Panc1 (cell line): ENCODE measurements at regions not wholly inside any gene's neighbourhood (a gene's known extent, or its start where the extent isn't known, plus 50 kb on each side); places are given as distances from the start of the nearest gene placed in this dataset.

Experiments used
- ATAC-seq: fragments of 200-7000 bp; cut with Tn5 transposase; 2 replicates; pipeline ENCODE4 v1.9.1; 2020; ENCODE audit warnings: mild to moderate bottlenecking, moderate library complexity
- BruUV-seq: library from RNA; stranded (reverse); fragments of 400-500 nt; replicated peaks from 2 replicates; lab custom pipeline; 2021; lab: Mats Ljungman, UMichigan
- CTCF ChIA-PET: fragments of 300-600 bp; sonication (Branson Sonifier 250); formaldehyde crosslinking; loops from one replicate; lab custom pipeline; 2022; ENCODE audit warnings: antibody characterized with exemption; lab: Charles Lee
- POLR2A ChIA-PET: fragments of 300-600 bp; sonication (Branson Sonifier 250); formaldehyde crosslinking; loops from one replicate; lab custom pipeline; 2022; ENCODE audit warnings: antibody characterized with exemption; lab: Charles Lee
- DNase-seq: peaks from one replicate; pipeline ENCODE4 v3.0.0-alpha.2; 2010; ENCODE audit warnings: low read depth, low spot score
- H3K27ac ChIP-seq: 2 replicates; pipeline ENCODE4 v1.5.1; 2011; ENCODE audit warnings: mild to moderate bottlenecking, low read length, inconsistent platforms
- H3K27me3 ChIP-seq: fragments of 200-500 bp; sonication (Bioruptor generic); 2 replicates; pipeline ENCODE4 v1.6.0; 2014; ENCODE audit warnings: low read length, inconsistent platforms; ENCODE audit not compliant: control insufficient read depth, insufficient read depth
- H3K36me3 ChIP-seq: fragments of 200-500 bp; sonication (Bioruptor generic); 2 replicates; pipeline ENCODE4 v1.5.1; 2014; ENCODE audit warnings: inconsistent platforms, mild to moderate bottlenecking, low read length, moderate library complexity; ENCODE audit not compliant: control insufficient read depth, insufficient read depth
- H3K4me1 ChIP-seq: 2 replicates; pipeline ENCODE4 v1.5.1; 2011; ENCODE audit warnings: inconsistent platforms, mild to moderate bottlenecking, low read length, moderate library complexity; ENCODE audit not compliant: control insufficient read depth, insufficient read depth
- H3K4me3 ChIP-seq, 2 experiments: 2 replicates each; pipeline ENCODE4 v1.5.1; 2011 to 2012; ENCODE audit warnings: low read depth in 2 of 2, low read length in 2 of 2, mild to moderate bottlenecking in 2 of 2, inconsistent platforms in 1 of 2, moderate library complexity in 1 of 2
- H3K9me3 ChIP-seq: fragments of 200-500 bp; sonication (Bioruptor generic); 2 replicates; pipeline ENCODE4 v1.5.1; 2014; ENCODE audit warnings: low read depth, mild to moderate bottlenecking, inconsistent platforms, low read length, moderate library complexity; ENCODE audit not compliant: control insufficient read depth, insufficient read depth
- CTCF ChIP-seq: fragments of 450-650 bp; IDR thresholded peaks from 2 replicates; pipeline ENCODE4 v1.5.1; 2017; ENCODE audit warnings: mild to moderate bottlenecking
- POLR2AphosphoS5 ChIP-seq: IDR thresholded peaks from 2 replicates; pipeline ENCODE4 v1.6.1; 2012; ENCODE audit warnings: mild to moderate bottlenecking, low read depth, low read length, moderate library complexity
- SIN3A ChIP-seq: IDR thresholded peaks from 2 replicates; pipeline ENCODE4 v1.6.1; 2012; ENCODE audit warnings: low read depth, mild to moderate bottlenecking, low read length, moderate library complexity, borderline replicate concordance; ENCODE audit not compliant: insufficient read depth
- TCF7L2 ChIP-seq: IDR thresholded peaks from 2 replicates; pipeline ENCODE4 v1.6.1; 2011; ENCODE audit warnings: mild to moderate bottlenecking, low read depth, low read length, inconsistent platforms
- in situ Hi-C: cut with HindIII; loops from 2 replicates; pipeline ENCODE4 v1.10.0; 2016; ENCODE audit warnings: low sequenced_read_pairs, low pct_unique_long_range_greater_than_20kb
- intact Hi-C: fragments of 100-400 bp; cut with micrococcal nuclease; formaldehyde crosslinking; loops from one replicate; pipeline ENCODE4 v1.10.0; 2022; ENCODE audit not compliant: unreplicated experiment
- TF ChIP-seq, protein P1 (sequence below), 2 experiments: IDR thresholded peaks; 2 replicates each; pipeline ENCODE4 v1.6.1; 2011 to 2012; ENCODE audit warnings: low read depth in 2 of 2, control low read depth in 1 of 2, low read length in 1 of 2, mild to moderate bottlenecking in 1 of 2, moderate library complexity in 1 of 2; ENCODE audit not compliant: insufficient read depth in 1 of 2

- no peaks in the 10 kb centered on the region for H3K36me3 ChIP-seq
- intact Hi-C loops (no loop called here), in situ Hi-C loops (no loop called here)
- DNase-seq (no peak), ATAC-seq (no peak)
- H3K27ac ChIP-seq: no peak overlapping the region
- CTCF ChIA-PET: no interaction called here
- no TSS peak for BruUV-seq
- H3K4me1 ChIP-seq: no peaks in the 10 kb centered on the region
- H3K4me3 ChIP-seq: no peak overlapping the region
- POLR2A ChIA-PET: no interaction called here
- no peaks in the 10 kb centered on the region for H3K27me3 ChIP-seq
- TF ChIP-seq, protein P1, sequence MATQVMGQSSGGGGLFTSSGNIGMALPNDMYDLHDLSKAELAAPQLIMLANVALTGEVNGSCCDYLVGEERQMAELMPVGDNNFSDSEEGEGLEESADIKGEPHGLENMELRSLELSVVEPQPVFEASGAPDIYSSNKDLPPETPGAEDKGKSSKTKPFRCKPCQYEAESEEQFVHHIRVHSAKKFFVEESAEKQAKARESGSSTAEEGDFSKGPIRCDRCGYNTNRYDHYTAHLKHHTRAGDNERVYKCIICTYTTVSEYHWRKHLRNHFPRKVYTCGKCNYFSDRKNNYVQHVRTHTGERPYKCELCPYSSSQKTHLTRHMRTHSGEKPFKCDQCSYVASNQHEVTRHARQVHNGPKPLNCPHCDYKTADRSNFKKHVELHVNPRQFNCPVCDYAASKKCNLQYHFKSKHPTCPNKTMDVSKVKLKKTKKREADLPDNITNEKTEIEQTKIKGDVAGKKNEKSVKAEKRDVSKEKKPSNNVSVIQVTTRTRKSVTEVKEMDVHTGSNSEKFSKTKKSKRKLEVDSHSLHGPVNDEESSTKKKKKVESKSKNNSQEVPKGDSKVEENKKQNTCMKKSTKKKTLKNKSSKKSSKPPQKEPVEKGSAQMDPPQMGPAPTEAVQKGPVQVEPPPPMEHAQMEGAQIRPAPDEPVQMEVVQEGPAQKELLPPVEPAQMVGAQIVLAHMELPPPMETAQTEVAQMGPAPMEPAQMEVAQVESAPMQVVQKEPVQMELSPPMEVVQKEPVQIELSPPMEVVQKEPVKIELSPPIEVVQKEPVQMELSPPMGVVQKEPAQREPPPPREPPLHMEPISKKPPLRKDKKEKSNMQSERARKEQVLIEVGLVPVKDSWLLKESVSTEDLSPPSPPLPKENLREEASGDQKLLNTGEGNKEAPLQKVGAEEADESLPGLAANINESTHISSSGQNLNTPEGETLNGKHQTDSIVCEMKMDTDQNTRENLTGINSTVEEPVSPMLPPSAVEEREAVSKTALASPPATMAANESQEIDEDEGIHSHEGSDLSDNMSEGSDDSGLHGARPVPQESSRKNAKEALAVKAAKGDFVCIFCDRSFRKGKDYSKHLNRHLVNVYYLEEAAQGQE (IDR thresholded peaks at IDR 0.05; ENCODE audit: insufficient read depth in 1 of 2, low read depth in 2 of 2, low read length in 1 of 2): no peak
- TF ChIP-seq POLR2AphosphoS5 (no peak), TCF7L2 (no peak)
- H3K9me3 ChIP-seq: no peaks in the 10 kb centered on the region
Observed at GRCh38 chr3:87977765-87978164, 81.0 kb downstream of the CGGBP1 start.

DNA sequence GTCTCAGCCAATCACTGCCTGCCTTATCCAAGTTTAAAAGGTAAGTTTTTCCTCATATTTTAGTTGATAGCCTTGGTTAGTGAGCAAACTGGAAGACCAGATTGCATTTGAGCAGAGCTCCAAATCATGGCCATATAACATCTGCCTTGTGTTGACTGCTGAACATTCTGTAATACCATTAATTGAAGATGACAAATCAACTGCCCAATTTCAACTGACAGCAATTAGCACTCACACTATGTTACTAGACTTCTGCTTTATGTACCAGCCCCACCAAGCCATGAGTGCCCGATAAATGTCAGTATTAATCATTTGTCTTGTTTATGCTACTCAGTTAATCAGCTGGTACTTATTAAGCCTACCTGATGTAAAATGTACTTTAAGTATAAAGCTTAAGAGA, 83.1 kb downstream of the CGGBP1 start:
- POLR2A ChIA-PET: no interaction called here
- no peak for TF ChIP-seq CTCF
- TF ChIP-seq POLR2AphosphoS5: no peak
- TF ChIP-seq SIN3A: no peak
- no peak for TF ChIP-seq TCF7L2
- TF ChIP-seq, protein P1 (IDR thresholded peaks at IDR 0.05; ENCODE audit: insufficient read depth in 1 of 2, low read depth in 2 of 2, low read length in 1 of 2): no peak
- Histone ChIP-seq H3K4me1 (no peaks in the 10 kb centered on the region), H3K9me3 (no peaks in the 10 kb centered on the region), H3K27me3 (no peaks in the 10 kb centered on the region), H3K4me3 (no peak overlapping the region), H3K27ac (no peak overlapping the region), H3K36me3 (no peaks in the 10 kb centered on the region)
- no TSS peak for BruUV-seq
- CTCF ChIA-PET: no interaction called here
- intact Hi-C loops: no loop called here
- in situ Hi-C loops: no loop called here
- ATAC-seq: no peak
- no peak for DNase-seq
